ENCODE measurements at regions not wholly inside any gene's neighbourhood (a gene's known extent, or its start where the extent isn't known, plus 50 kb on each side); places are given as distances from the start of the nearest gene placed in this dataset.

GRCh38 chr10:57362811-57363210 is 904.9 kb downstream of the IPMK start:
- TF ChIP-seq CTCF (conservative IDR thresholded peaks at IDR 0.05) (no peak), ZFX (IDR thresholded peaks at IDR 0.05) (no peak)
